HepG2 (cell line): ENCODE measurements at regions not wholly inside any gene's neighbourhood (a gene's known extent, or its start where the extent isn't known, plus 50 kb on each side); places are given as distances from the start of the nearest gene placed in this dataset.

Experiments used
- ATAC-seq: fragments of 200-7000 bp; cut with Tn5 transposase; 3 replicates; pipeline ENCODE4 v1.9.1; 2020; ENCODE audit warnings: mild to moderate bottlenecking, moderate library complexity
- BruUV-seq: library from RNA; stranded (reverse); fragments of 400-500 nt; replicated peaks from 2 replicates; lab custom pipeline; 2021; lab: Mats Ljungman, UMichigan
- CTCF ChIA-PET: fragments of 300-600 bp; formaldehyde crosslinking; extraction: SDS; loops from one replicate; lab custom pipeline; 2021; ENCODE audit warnings: low total read pairs, inconsistent platforms, low intra/inter-chr PET ratio; lab: Yijun Ruan, JAX
- POLR2A ChIA-PET: fragments of 350-600 bp; sonication (Branson Sonifier 250); formaldehyde crosslinking; loops from one replicate; lab custom pipeline; 2020; ENCODE audit warnings: antibody characterized with exemption, inconsistent platforms; lab: Yijun Ruan, JAX
- DNase-seq: peaks from one replicate; pipeline ENCODE4 v3.0.0-alpha.2; 2015; ENCODE audit warnings: low spot score
- FAIRE-seq: peaks from 3 replicates; lab custom pipeline; 2011; peaks lifted over from hg19 to GRCh38; lab: Jason Lieb, UNC
- H2AFZ ChIP-seq: one replicate; pipeline ENCODE4 v1.6.1; 2011; ENCODE audit warnings: low read length, inconsistent platforms
- H3K27ac ChIP-seq: fragments of 300-600 bp; 3 replicates; pipeline ENCODE4 v1.8.0; 2011; ENCODE audit warnings: mixed run types, mild to moderate bottlenecking, mixed read lengths, low read length, inconsistent platforms; ENCODE audit not compliant: insufficient read depth; ENCODE audit errors: extremely low read length
- H3K27me3 ChIP-seq, 2 experiments: fragments of 200-600 bp in 1 of 2; 2 replicates in 1 of 2; 3 replicates in 1 of 2; pipeline versions ENCODE4 v1.6.0 to v1.8.0; 2011; ENCODE audit warnings: low read length in 2 of 2, mild to moderate bottlenecking in 2 of 2, moderate library complexity in 2 of 2, inconsistent platforms in 1 of 2; ENCODE audit not compliant: insufficient read depth in 2 of 2, control insufficient read depth in 1 of 2
- H3K36me3 ChIP-seq, 2 experiments: fragments of 200-600 bp in 1 of 2; replicated peaks in 1 of 2; 2 replicates in 1 of 2; 3 replicates in 1 of 2; pipeline versions ENCODE4 v1.5.1 to v1.8.0; 2011; ENCODE audit warnings: low read length in 2 of 2, inconsistent platforms in 1 of 2; ENCODE audit not compliant: insufficient read depth in 2 of 2, control insufficient read depth in 1 of 2
- H3K4me1 ChIP-seq: 2 replicates; pipeline ENCODE4 v1.5.1; 2012; ENCODE audit warnings: low read length, inconsistent platforms; ENCODE audit not compliant: insufficient read depth
- H3K4me2 ChIP-seq: 2 replicates; pipeline ENCODE4 v1.6.0; 2011; ENCODE audit warnings: low read depth, low read length, inconsistent platforms
- H3K4me3 ChIP-seq, 3 experiments: fragments of 200-600 bp in 1 of 3; sonication (generic), shearing (Covaris generic) in 1 of 3; replicated peaks in 1 of 3; 2 replicates each; pipeline ENCODE4 v1.5.1; 2011 to 2016; ENCODE audit warnings: low read length in 3 of 3, inconsistent platforms in 2 of 3, low read depth in 2 of 3, mild to moderate bottlenecking in 2 of 3, control low read depth in 1 of 3, mixed read lengths in 1 of 3; ENCODE audit not compliant: insufficient read depth in 1 of 3
- H3K79me2 ChIP-seq: one replicate; pipeline ENCODE4 v1.6.1; 2011; ENCODE audit warnings: low read length, inconsistent platforms; ENCODE audit not compliant: insufficient read depth
- H3K9ac ChIP-seq: 2 replicates; pipeline ENCODE4 v1.6.0; 2011; ENCODE audit warnings: mild to moderate bottlenecking, low read depth, low read length, inconsistent platforms; ENCODE audit not compliant: insufficient read depth
- H3K9me3 ChIP-seq: 2 replicates; pipeline ENCODE4 v1.5.1; 2012; ENCODE audit warnings: mild to moderate bottlenecking, low read length
- H4K20me1 ChIP-seq: 2 replicates; pipeline ENCODE4 v1.6.0; 2011; ENCODE audit warnings: inconsistent platforms, mild to moderate bottlenecking, low read length, moderate library complexity; ENCODE audit not compliant: insufficient read depth
- HNF4A ChIP-seq: sonication (generic); formaldehyde crosslinking; IDR thresholded peaks from 2 replicates; pipeline ENCODE4 v1.4.0; 2020; ENCODE audit warnings: missing genetic modification reagents
- SMAD3 ChIP-seq: sonication (generic); formaldehyde crosslinking; IDR thresholded peaks from 2 replicates; pipeline ENCODE4 v1.4.0; 2020; ENCODE audit warnings: missing genetic modification reagents
- ZNF781 ChIP-seq: sonication (generic); formaldehyde crosslinking; IDR thresholded peaks from 2 replicates; pipeline ENCODE4 v1.5.1; 2020; ENCODE audit warnings: borderline replicate concordance, mild to moderate bottlenecking, missing genetic modification reagents; ENCODE audit errors: not compliant biosample characterization
- WGBS: methylation state at CpG from one replicate; pipeline ENCODE4 v1.1.6; 2017; ENCODE audit warnings: low lambda C conversion rate; 5-methylcytosine and 5-hydroxymethylcytosine counted together
- in situ Hi-C: cut with HindIII; loops from 2 replicates; pipeline ENCODE4 v1.10.0; 2017; ENCODE audit warnings: low pct_unique_long_range_greater_than_20kb; ENCODE audit not compliant: extremely low pct_ligation_motif_present
- intact Hi-C: fragments of 100-400 bp; cut with micrococcal nuclease; formaldehyde crosslinking; loops from one replicate; pipeline ENCODE4 v1.10.0; 2022; ENCODE audit not compliant: unreplicated experiment
- TF ChIP-seq, protein P1 (sequence below): sonication (generic); formaldehyde crosslinking; IDR thresholded peaks from 2 replicates; pipeline ENCODE4; 2020; ENCODE audit warnings: missing genetic modification reagents, mild to moderate bottlenecking, borderline replicate concordance

DNA sequence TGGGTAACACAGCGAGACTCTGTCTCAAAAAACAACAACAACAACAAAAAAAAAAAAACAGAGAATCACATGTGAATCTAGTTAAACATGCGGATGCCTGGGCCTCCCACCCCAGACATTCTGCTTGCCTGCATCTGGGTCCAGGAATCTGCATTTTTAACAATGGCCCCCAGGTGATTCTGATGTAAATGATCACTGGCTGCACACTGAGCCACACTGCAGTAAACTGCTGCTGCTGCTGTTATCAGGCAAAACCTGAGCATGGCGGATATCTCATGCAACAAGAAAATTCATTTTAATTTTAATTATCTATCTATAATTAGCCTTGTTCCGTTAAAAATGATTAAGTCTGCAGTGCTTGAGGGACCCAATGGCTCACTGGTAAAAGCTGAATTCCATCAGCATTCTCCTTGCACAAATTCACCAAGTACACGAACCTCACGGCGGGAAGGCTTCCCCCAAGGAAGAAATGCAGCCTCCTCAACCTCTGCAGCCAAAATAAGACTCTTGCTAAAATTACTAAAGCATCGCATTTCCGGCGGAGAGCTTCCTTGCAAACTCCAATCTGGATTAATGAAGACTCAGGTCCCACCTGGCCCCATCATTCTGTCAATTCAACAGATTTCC is 81.6 kb upstream of the SNX9 start:
- Histone ChIP-seq H3K4me3 (no peak overlapping the region), H4K20me1 (no peaks in the 10 kb centered on the region), H3K27me3 (peaks cover 0 to 9% of the 10 kb centered on the region in 2 experiments; a peak in 2 of 5 replicates), H3K79me2 (no peaks in the 10 kb centered on the region), H3K27ac (no peak overlapping the region), H2AFZ (no peak overlapping the region), H3K9ac (no peak overlapping the region), H3K36me3 (no peaks in the 10 kb centered on the region), H3K4me1 (no peaks in the 10 kb centered on the region), H3K9me3 (no peaks in the 10 kb centered on the region), H3K4me2 (no peak overlapping the region)
- ATAC-seq (no peak), DNase-seq (no peak), FAIRE-seq (no peak)
- POLR2A ChIA-PET: interaction anchor here (1.0 kb wide), 1 partner anchor 14 kb away, joined by 6 read pairs; no protein-coding TSS in a partner anchor
- TF ChIP-seq, protein P1, sequence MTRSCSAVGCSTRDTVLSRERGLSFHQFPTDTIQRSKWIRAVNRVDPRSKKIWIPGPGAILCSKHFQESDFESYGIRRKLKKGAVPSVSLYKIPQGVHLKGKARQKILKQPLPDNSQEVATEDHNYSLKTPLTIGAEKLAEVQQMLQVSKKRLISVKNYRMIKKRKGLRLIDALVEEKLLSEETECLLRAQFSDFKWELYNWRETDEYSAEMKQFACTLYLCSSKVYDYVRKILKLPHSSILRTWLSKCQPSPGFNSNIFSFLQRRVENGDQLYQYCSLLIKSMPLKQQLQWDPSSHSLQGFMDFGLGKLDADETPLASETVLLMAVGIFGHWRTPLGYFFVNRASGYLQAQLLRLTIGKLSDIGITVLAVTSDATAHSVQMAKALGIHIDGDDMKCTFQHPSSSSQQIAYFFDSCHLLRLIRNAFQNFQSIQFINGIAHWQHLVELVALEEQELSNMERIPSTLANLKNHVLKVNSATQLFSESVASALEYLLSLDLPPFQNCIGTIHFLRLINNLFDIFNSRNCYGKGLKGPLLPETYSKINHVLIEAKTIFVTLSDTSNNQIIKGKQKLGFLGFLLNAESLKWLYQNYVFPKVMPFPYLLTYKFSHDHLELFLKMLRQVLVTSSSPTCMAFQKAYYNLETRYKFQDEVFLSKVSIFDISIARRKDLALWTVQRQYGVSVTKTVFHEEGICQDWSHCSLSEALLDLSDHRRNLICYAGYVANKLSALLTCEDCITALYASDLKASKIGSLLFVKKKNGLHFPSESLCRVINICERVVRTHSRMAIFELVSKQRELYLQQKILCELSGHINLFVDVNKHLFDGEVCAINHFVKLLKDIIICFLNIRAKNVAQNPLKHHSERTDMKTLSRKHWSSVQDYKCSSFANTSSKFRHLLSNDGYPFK (CRISPR knock-in tag): no peak
- TF ChIP-seq SMAD3 (CRISPR knock-in tag) (no peak), HNF4A (CRISPR knock-in tag) (no peak), ZNF781 (CRISPR knock-in tag) (no peak)
- no TSS peak for BruUV-seq
- intact Hi-C loops (no loop called here), in situ Hi-C loops (no loop called here)
- 73% methylated on average over 10 of the region's 10 CpGs for WGBS
- CTCF ChIA-PET: no interaction called here
